ENCODE measurements at regions not wholly inside any gene's neighbourhood (a gene's known extent, or its start where the extent isn't known, plus 50 kb on each side); places are given as distances from the start of the nearest gene placed in this dataset.

DNA sequence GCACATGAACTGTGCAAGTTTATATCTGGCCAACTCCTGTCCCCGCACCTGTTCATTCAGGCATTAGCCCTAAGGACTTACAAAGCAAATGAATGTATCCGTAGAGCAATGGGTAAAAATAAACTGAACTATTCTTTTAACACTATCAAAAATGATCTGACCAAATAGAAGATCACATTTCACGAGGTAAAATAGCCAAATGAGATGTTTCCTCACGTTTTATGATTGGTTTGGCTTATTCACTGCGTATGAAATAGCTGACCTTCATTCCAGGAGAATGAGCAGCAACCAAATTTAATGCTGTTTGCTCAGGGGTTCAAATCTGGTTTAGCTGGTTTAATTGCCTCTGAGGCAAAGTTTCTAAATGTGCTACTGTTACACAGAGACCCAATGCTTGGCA lies 216.0 kb upstream of the EEA1 start (continued):
- TF ChIP-seq TRIM28 (IDR thresholded peaks at IDR 0.05; ENCODE audit: borderline replicate concordance, low read length) (no peak), ZNF366 (tag by site-specific recombination; conservative IDR thresholded peaks at IDR 0.05) (no peak), KLF7 (tag by site-specific recombination; IDR thresholded peaks at IDR 0.05; ENCODE audit: borderline replicate concordance) (no peak), ZNF394 (tag by site-specific recombination; IDR thresholded peaks at IDR 0.05; ENCODE audit: borderline replicate concordance) (no peak), ZNF146 (tag by site-specific recombination; IDR thresholded peaks at IDR 0.05) (no peak), ZNF169 (tag by site-specific recombination; IDR thresholded peaks at IDR 0.05) (no peak), ZNF629 (tag by site-specific recombination; IDR thresholded peaks at IDR 0.05) (no peak), ZNF792 (tag by site-specific recombination; IDR thresholded peaks at IDR 0.05) (no peak), ZBTB21 (tag by site-specific recombination; IDR thresholded peaks at IDR 0.05) (no peak), GFI1B (tag by site-specific recombination; IDR thresholded peaks at IDR 0.05) (peak; percentile 29; the same call in 1 of the 2 replicates), ZNF350 (tag by site-specific recombination; IDR thresholded peaks at IDR 0.05) (no peak), ZNF121 (tag by site-specific recombination; IDR thresholded peaks at IDR 0.05) (no peak), ZNF24 (tag by site-specific recombination; IDR thresholded peaks at IDR 0.05) (no peak), ZNF292 (tag by site-specific recombination; IDR thresholded peaks at IDR 0.05; ENCODE audit: borderline replicate concordance, low read depth) (no peak), ZNF561 (tag by site-specific recombination; IDR thresholded peaks at IDR 0.05; ENCODE audit: borderline replicate concordance) (0 out of 2 replicates have a peak, but pooled peaks have one; percentile 36), ZNF664 (tag by site-specific recombination; IDR thresholded peaks at IDR 0.05) (no peak), ZNF558 (tag by site-specific recombination; IDR thresholded peaks at IDR 0.05) (no peak)
- TF ChIP-seq, protein P1, sequence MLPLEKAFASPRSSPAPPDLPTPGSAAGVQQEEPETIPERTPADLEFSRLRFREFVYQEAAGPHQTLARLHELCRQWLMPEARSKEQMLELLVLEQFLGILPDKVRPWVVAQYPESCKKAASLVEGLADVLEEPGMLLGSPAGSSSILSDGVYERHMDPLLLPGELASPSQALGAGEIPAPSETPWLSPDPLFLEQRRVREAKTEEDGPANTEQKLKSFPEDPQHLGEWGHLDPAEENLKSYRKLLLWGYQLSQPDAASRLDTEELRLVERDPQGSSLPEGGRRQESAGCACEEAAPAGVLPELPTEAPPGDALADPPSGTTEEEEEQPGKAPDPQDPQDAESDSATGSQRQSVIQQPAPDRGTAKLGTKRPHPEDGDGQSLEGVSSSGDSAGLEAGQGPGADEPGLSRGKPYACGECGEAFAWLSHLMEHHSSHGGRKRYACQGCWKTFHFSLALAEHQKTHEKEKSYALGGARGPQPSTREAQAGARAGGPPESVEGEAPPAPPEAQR (tag by site-specific recombination; IDR thresholded peaks at IDR 0.05) = no peak
- TF ChIP-seq, protein P2, sequence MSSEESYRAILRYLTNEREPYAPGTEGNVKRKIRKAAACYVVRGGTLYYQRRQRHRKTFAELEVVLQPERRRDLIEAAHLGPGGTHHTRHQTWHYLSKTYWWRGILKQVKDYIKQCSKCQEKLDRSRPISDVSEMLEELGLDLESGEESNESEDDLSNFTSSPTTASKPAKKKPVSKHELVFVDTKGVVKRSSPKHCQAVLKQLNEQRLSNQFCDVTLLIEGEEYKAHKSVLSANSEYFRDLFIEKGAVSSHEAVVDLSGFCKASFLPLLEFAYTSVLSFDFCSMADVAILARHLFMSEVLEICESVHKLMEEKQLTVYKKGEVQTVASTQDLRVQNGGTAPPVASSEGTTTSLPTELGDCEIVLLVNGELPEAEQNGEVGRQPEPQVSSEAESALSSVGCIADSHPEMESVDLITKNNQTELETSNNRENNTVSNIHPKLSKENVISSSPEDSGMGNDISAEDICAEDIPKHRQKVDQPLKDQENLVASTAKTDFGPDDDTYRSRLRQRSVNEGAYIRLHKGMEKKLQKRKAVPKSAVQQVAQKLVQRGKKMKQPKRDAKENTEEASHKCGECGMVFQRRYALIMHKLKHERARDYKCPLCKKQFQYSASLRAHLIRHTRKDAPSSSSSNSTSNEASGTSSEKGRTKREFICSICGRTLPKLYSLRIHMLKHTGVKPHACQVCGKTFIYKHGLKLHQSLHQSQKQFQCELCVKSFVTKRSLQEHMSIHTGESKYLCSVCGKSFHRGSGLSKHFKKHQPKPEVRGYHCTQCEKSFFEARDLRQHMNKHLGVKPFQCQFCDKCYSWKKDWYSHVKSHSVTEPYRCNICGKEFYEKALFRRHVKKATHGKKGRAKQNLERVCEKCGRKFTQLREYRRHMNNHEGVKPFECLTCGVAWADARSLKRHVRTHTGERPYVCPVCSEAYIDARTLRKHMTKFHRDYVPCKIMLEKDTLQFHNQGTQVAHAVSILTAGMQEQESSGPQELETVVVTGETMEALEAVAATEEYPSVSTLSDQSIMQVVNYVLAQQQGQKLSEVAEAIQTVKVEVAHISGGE (tag by site-specific recombination; conservative IDR thresholded peaks at IDR 0.05; ENCODE audit: low read depth) = no peak
- TF ChIP-seq, protein P3, sequence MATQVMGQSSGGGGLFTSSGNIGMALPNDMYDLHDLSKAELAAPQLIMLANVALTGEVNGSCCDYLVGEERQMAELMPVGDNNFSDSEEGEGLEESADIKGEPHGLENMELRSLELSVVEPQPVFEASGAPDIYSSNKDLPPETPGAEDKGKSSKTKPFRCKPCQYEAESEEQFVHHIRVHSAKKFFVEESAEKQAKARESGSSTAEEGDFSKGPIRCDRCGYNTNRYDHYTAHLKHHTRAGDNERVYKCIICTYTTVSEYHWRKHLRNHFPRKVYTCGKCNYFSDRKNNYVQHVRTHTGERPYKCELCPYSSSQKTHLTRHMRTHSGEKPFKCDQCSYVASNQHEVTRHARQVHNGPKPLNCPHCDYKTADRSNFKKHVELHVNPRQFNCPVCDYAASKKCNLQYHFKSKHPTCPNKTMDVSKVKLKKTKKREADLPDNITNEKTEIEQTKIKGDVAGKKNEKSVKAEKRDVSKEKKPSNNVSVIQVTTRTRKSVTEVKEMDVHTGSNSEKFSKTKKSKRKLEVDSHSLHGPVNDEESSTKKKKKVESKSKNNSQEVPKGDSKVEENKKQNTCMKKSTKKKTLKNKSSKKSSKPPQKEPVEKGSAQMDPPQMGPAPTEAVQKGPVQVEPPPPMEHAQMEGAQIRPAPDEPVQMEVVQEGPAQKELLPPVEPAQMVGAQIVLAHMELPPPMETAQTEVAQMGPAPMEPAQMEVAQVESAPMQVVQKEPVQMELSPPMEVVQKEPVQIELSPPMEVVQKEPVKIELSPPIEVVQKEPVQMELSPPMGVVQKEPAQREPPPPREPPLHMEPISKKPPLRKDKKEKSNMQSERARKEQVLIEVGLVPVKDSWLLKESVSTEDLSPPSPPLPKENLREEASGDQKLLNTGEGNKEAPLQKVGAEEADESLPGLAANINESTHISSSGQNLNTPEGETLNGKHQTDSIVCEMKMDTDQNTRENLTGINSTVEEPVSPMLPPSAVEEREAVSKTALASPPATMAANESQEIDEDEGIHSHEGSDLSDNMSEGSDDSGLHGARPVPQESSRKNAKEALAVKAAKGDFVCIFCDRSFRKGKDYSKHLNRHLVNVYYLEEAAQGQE (tag by site-specific recombination; IDR thresholded peaks at IDR 0.05) = no peak
- TF ChIP-seq, protein P4, sequence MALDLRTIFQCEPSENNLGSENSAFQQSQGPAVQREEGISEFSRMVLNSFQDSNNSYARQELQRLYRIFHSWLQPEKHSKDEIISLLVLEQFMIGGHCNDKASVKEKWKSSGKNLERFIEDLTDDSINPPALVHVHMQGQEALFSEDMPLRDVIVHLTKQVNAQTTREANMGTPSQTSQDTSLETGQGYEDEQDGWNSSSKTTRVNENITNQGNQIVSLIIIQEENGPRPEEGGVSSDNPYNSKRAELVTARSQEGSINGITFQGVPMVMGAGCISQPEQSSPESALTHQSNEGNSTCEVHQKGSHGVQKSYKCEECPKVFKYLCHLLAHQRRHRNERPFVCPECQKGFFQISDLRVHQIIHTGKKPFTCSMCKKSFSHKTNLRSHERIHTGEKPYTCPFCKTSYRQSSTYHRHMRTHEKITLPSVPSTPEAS (tag by site-specific recombination; IDR thresholded peaks at IDR 0.05) = no peak
- TF ChIP-seq, protein P5, sequence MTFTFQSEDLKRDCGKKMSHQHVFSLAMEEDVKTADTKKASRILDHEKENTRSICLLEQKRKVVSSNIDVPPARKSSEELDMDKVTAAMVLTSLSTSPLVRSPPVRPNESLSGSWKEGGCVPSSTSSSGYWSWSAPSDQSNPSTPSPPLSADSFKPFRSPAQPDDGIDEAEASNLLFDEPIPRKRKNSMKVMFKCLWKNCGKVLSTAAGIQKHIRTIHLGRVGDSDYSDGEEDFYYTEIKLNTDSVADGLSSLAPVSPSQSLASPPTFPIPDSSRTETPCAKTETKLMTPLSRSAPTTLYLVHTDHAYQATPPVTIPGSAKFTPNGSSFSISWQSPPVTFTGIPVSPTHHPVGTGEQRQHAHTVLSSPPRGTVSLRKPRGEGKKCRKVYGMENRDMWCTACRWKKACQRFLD (tag by site-specific recombination; IDR thresholded peaks at IDR 0.05) = no peak
- TF ChIP-seq, protein P6, sequence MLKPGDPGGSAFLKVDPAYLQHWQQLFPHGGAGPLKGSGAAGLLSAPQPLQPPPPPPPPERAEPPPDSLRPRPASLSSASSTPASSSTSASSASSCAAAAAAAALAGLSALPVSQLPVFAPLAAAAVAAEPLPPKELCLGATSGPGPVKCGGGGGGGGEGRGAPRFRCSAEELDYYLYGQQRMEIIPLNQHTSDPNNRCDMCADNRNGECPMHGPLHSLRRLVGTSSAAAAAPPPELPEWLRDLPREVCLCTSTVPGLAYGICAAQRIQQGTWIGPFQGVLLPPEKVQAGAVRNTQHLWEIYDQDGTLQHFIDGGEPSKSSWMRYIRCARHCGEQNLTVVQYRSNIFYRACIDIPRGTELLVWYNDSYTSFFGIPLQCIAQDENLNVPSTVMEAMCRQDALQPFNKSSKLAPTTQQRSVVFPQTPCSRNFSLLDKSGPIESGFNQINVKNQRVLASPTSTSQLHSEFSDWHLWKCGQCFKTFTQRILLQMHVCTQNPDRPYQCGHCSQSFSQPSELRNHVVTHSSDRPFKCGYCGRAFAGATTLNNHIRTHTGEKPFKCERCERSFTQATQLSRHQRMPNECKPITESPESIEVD (tag by site-specific recombination; IDR thresholded peaks at IDR 0.05) = peak; percentile 80
- TF ChIP-seq, protein P7, sequence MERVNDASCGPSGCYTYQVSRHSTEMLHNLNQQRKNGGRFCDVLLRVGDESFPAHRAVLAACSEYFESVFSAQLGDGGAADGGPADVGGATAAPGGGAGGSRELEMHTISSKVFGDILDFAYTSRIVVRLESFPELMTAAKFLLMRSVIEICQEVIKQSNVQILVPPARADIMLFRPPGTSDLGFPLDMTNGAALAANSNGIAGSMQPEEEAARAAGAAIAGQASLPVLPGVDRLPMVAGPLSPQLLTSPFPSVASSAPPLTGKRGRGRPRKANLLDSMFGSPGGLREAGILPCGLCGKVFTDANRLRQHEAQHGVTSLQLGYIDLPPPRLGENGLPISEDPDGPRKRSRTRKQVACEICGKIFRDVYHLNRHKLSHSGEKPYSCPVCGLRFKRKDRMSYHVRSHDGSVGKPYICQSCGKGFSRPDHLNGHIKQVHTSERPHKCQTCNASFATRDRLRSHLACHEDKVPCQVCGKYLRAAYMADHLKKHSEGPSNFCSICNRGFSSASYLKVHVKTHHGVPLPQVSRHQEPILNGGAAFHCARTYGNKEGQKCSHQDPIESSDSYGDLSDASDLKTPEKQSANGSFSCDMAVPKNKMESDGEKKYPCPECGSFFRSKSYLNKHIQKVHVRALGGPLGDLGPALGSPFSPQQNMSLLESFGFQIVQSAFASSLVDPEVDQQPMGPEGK (tag by site-specific recombination; IDR thresholded peaks at IDR 0.05) = no peak

All from HEK293 (cell line).